DMS114 treated with DMSO at 0.1 percent for 48 hours (cell line): ENCODE measurements at regions not wholly inside any gene's neighbourhood (a gene's known extent, or its start where the extent isn't known, plus 50 kb on each side); places are given as distances from the start of the nearest gene placed in this dataset.
"Not testable (repeated sequence)": the region's sequence is repeated elsewhere in the genome, so short reads cannot be mapped to it uniquely, and the experiment has no call there.

Experiments used
- DNase-seq: peaks from one replicate; lab custom pipeline; 2025; ENCODE audit not compliant: unreplicated experiment; lab: John Stamatoyannopoulos, UW

GRCh38 chr12:105423237-105423636, 92.7 kb downstream of the C12orf75 start:
- DNase-seq, result no peak

GRCh38 chr12:105423921-105424320, 93.4 kb downstream of the C12orf75 start:
- no peak for DNase-seq

GRCh38 chr12:105425254-105426174, 95.0 kb downstream of the C12orf75 start:
- DNase-seq, result no peak

GRCh38 chr12:105426766-105427165, 96.3 kb downstream of the C12orf75 start:
- no peak for DNase-seq

- no peak for DNase-seq
Observed at GRCh38 chr12:105427883-105428282, 97.4 kb downstream of the C12orf75 start.

GRCh38 chr12:105428793-105429395, 98.4 kb downstream of the C12orf75 start:
- DNase-seq, result no peak

- DNase-seq, result no peak
Observed at GRCh38 chr12:105429511-105429910, 99.0 kb downstream of the C12orf75 start.

- DNase-seq, result no peak
Observed at GRCh38 chr12:105431537-105432100, 101.1 kb downstream of the C12orf75 start.

GRCh38 chr12:105433804-105434203, 103.3 kb downstream of the C12orf75 start:
- no peak for DNase-seq

GRCh38 chr12:105436636-105437035, 106.1 kb downstream of the C12orf75 start:
- DNase-seq, result no peak

- DNase-seq, result no peak
Observed at GRCh38 chr12:105440037-105440664, 109.7 kb downstream of the C12orf75 start.

- DNase-seq, result no peak
Observed at GRCh38 chr12:105443802-105444652, 113.5 kb downstream of the C12orf75 start.

- no peak for DNase-seq
Observed at GRCh38 chr12:105444653-105445102, 114.2 kb downstream of the C12orf75 start.

- DNase-seq, result no peak
Observed at GRCh38 chr12:105445249-105445648, 114.8 kb downstream of the C12orf75 start.

- DNase-seq, result no peak
Observed at GRCh38 chr12:105445649-105446048, 115.2 kb downstream of the C12orf75 start.

- not testable (repeated sequence) for DNase-seq
Observed at GRCh38 chr12:105446460-105446859, 116.0 kb downstream of the C12orf75 start.

GRCh38 chr12:105449431-105449830, 118.9 kb downstream of the C12orf75 start:
- DNase-seq, result no peak

GRCh38 chr12:105451211-105451610, 120.7 kb downstream of the C12orf75 start:
- no peak for DNase-seq

- no peak for DNase-seq
Observed at GRCh38 chr12:105451798-105452197, 121.3 kb downstream of the C12orf75 start.

GRCh38 chr12:105453316-105453715, 122.8 kb downstream of the C12orf75 start:
- no peak for DNase-seq
